ENCODE measurements at regions not wholly inside any gene's neighbourhood (a gene's known extent, or its start where the extent isn't known, plus 50 kb on each side); places are given as distances from the start of the nearest gene placed in this dataset.

- no peaks in the 10 kb centered on the region for H3K4me1 ChIP-seq
- no peak for DNase-seq
- intact Hi-C loops (cut with DNase I): no loop called here
- H3K36me3 ChIP-seq: no peaks in the 10 kb centered on the region
- no peak for ATAC-seq
- H3K27me3 ChIP-seq: no peaks in the 10 kb centered on the region
- TF ChIP-seq CTCF (IDR thresholded peaks at IDR 0.05): no peak
- H3K9me3 ChIP-seq: no peaks in the 10 kb centered on the region
- H3K27ac ChIP-seq: no peak overlapping the region
- H3K4me3 ChIP-seq: no peak overlapping the region
Observed at GRCh38 chr9:2284770-2285169, 269.6 kb downstream of the SMARCA2 start.

- no peak for TF ChIP-seq CTCF (IDR thresholded peaks at IDR 0.05)
- DNase-seq: no peak
- Histone ChIP-seq H3K27me3 (no peaks in the 10 kb centered on the region), H3K9me3 (no peaks in the 10 kb centered on the region), H3K4me3 (no peak overlapping the region), H3K4me1 (no peaks in the 10 kb centered on the region), H3K27ac (no peak overlapping the region), H3K36me3 (no peaks in the 10 kb centered on the region)
- intact Hi-C loops (cut with DNase I): no loop called here
- no peak for ATAC-seq
Observed at GRCh38 chr9:2285416-2286332, 270.5 kb downstream of the SMARCA2 start.

- no peaks in the 10 kb centered on the region for H3K4me1 ChIP-seq
- ATAC-seq: no peak
- no peaks in the 10 kb centered on the region for H3K9me3 ChIP-seq
- no peak for TF ChIP-seq CTCF (IDR thresholded peaks at IDR 0.05)
- no peaks in the 10 kb centered on the region for H3K36me3 ChIP-seq
- DNase-seq: no peak
- intact Hi-C loops (cut with DNase I): no loop called here
- H3K27ac ChIP-seq: no peak overlapping the region
- no peak overlapping the region for H3K4me3 ChIP-seq
- H3K27me3 ChIP-seq: no peaks in the 10 kb centered on the region
Observed at GRCh38 chr9:2286333-2286705, 271.2 kb downstream of the SMARCA2 start.

- intact Hi-C loops (cut with DNase I): no loop called here
- Histone ChIP-seq H3K9me3 (no peaks in the 10 kb centered on the region), H3K36me3 (no peaks in the 10 kb centered on the region), H3K4me3 (no peak overlapping the region), H3K27ac (no peak overlapping the region), H3K4me1 (no peaks in the 10 kb centered on the region), H3K27me3 (no peaks in the 10 kb centered on the region)
- peak; percentile 40 for ATAC-seq
- DNase-seq: no peak
- TF ChIP-seq CTCF (IDR thresholded peaks at IDR 0.05): no peak
Observed at GRCh38 chr9:2286825-2287455, 271.8 kb downstream of the SMARCA2 start.

GRCh38 chr9:2288309-2288708 is 273.2 kb downstream of the SMARCA2 start:
- Histone ChIP-seq H3K27me3 (no peaks in the 10 kb centered on the region), H3K4me3 (no peak overlapping the region), H3K36me3 (no peaks in the 10 kb centered on the region), H3K4me1 (no peaks in the 10 kb centered on the region), H3K9me3 (no peaks in the 10 kb centered on the region), H3K27ac (no peak overlapping the region)
- TF ChIP-seq CTCF (IDR thresholded peaks at IDR 0.05): no peak
- no peak for ATAC-seq
- intact Hi-C loops (cut with DNase I): no loop called here
- DNase-seq: no peak
